ENCODE measurements at regions not wholly inside any gene's neighbourhood (a gene's known extent, or its start where the extent isn't known, plus 50 kb on each side); places are given as distances from the start of the nearest gene placed in this dataset.

- H3K27ac ChIP-seq (ENCODE audit: low read depth in 1 of 2, low read length in 2 of 2) = no peak overlapping the region
- DNase-seq (ENCODE audit: low spot score) = no peak
- no peaks in the 10 kb centered on the region for H3K9me3 ChIP-seq (ENCODE audit: control insufficient read depth in 4 of 4, low read length in 3 of 4)
- no peak overlapping the region for H3K4me3 ChIP-seq (ENCODE audit: low read depth in 1 of 3, low read length in 3 of 3)
- no peak overlapping the region for H3K9ac ChIP-seq (ENCODE audit: low read depth in 1 of 2, low read length in 2 of 2)
- no peaks in the 10 kb centered on the region for H3K36me3 ChIP-seq (ENCODE audit: control insufficient read depth in 4 of 4, insufficient read depth in 3 of 4, low read depth in 1 of 4, low read length in 3 of 4)
- no peak for TF ChIP-seq YY1 (IDR thresholded peaks at IDR 0.05)
- TF ChIP-seq RAD21 (IDR thresholded peaks at IDR 0.05) = no peak
- TF ChIP-seq, protein P1, sequence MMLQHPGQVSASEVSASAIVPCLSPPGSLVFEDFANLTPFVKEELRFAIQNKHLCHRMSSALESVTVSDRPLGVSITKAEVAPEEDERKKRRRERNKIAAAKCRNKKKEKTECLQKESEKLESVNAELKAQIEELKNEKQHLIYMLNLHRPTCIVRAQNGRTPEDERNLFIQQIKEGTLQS (IDR thresholded peaks at IDR 0.05) = no peak
- TF ChIP-seq FOXA2 (IDR thresholded peaks at IDR 0.05) = no peak
- TF ChIP-seq NR2F2 (IDR thresholded peaks at IDR 0.05) = no peak
- no peak for TF ChIP-seq EGR1 (IDR thresholded peaks at IDR 0.05; ENCODE audit: low read depth in 2 of 2)
- no peak for TF ChIP-seq JUND (IDR thresholded peaks at IDR 0.05)
- TF ChIP-seq RXRA (IDR thresholded peaks at IDR 0.05) = no peak
- no peak for TF ChIP-seq GABPA (IDR thresholded peaks at IDR 0.05 in 1 of 2, conservative IDR thresholded peaks at IDR 0.05 in 1 of 2)
- no peak for TF ChIP-seq TAF1 (conservative IDR thresholded peaks at IDR 0.05)
- no peak for TF ChIP-seq HNF4G (IDR thresholded peaks at IDR 0.05)
- TF ChIP-seq SP1 (IDR thresholded peaks at IDR 0.05) = no peak
- TF ChIP-seq HNF4A (conservative IDR thresholded peaks at IDR 0.05) = no peak
- no peak for TF ChIP-seq ZBTB33 (IDR thresholded peaks at IDR 0.05)
- TF ChIP-seq FOXA1 (IDR thresholded peaks at IDR 0.05) = no peak
- TF ChIP-seq REST (IDR thresholded peaks at IDR 0.05) = no peak
- TF ChIP-seq, protein P2, sequence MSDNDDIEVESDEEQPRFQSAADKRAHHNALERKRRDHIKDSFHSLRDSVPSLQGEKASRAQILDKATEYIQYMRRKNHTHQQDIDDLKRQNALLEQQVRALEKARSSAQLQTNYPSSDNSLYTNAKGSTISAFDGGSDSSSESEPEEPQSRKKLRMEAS (IDR thresholded peaks at IDR 0.05) = no peak
- TF ChIP-seq, protein P3, sequence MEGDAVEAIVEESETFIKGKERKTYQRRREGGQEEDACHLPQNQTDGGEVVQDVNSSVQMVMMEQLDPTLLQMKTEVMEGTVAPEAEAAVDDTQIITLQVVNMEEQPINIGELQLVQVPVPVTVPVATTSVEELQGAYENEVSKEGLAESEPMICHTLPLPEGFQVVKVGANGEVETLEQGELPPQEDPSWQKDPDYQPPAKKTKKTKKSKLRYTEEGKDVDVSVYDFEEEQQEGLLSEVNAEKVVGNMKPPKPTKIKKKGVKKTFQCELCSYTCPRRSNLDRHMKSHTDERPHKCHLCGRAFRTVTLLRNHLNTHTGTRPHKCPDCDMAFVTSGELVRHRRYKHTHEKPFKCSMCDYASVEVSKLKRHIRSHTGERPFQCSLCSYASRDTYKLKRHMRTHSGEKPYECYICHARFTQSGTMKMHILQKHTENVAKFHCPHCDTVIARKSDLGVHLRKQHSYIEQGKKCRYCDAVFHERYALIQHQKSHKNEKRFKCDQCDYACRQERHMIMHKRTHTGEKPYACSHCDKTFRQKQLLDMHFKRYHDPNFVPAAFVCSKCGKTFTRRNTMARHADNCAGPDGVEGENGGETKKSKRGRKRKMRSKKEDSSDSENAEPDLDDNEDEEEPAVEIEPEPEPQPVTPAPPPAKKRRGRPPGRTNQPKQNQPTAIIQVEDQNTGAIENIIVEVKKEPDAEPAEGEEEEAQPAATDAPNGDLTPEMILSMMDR (IDR thresholded peaks at IDR 0.05; ENCODE audit: low read depth, low read length, missing input control) = no peak
- H3K4me1 ChIP-seq (ENCODE audit: control insufficient read depth in 4 of 4, insufficient read depth in 4 of 4, low read length in 3 of 4) = no peaks in the 10 kb centered on the region
- H3K27me3 ChIP-seq (ENCODE audit: control insufficient read depth in 4 of 4, insufficient read depth in 4 of 4, low read length in 3 of 4) = peaks cover 0 to 4% (median 1%) of the 10 kb centered on the region in 4 donors
- WGBS = 73% methylated on average over 3 of the region's 3 CpGs
Observed at GRCh38 chr3:70519913-70520659, 207.6 kb upstream of the MDFIC2 start.

Measured in liver (tissue), 8 donors.